ACC112 (cell line): ENCODE measurements at regions not wholly inside any gene's neighbourhood (a gene's known extent, or its start where the extent isn't known, plus 50 kb on each side); places are given as distances from the start of the nearest gene placed in this dataset.

Experiments
- H2AFZ ChIP-seq: fragments of 200-600 bp; sonication (generic); one replicate; pipeline ENCODE4 v1.6.0; 2017; ENCODE audit warnings: antibody characterized with exemption, low read length; ENCODE audit not compliant: unreplicated experiment
- H3K27ac ChIP-seq: fragments of 200-600 bp; sonication (generic); 2 replicates; pipeline ENCODE4 v1.5.1; 2014; ENCODE audit warnings: low read depth, mild to moderate bottlenecking, antibody characterized with exemption, low read length, moderate library complexity
- H3K27me3 ChIP-seq: fragments of 200-600 bp; sonication (generic); 2 replicates; pipeline ENCODE4 v1.6.1; 2014; ENCODE audit warnings: mild to moderate bottlenecking, antibody characterized with exemption, low read length, moderate library complexity, mixed read lengths; ENCODE audit not compliant: insufficient read depth
- H3K36me3 ChIP-seq: fragments of 200-600 bp; sonication (generic); 2 replicates; pipeline ENCODE4 v1.6.1; 2016; ENCODE audit warnings: mild to moderate bottlenecking, antibody characterized with exemption, low read length, moderate library complexity, mixed read lengths; ENCODE audit not compliant: insufficient read depth
- H3K4me1 ChIP-seq: fragments of 200-600 bp; sonication (generic); one replicate; pipeline ENCODE4 v1.6.1; 2016; ENCODE audit warnings: low read length, mixed read lengths; ENCODE audit not compliant: insufficient read depth, unreplicated experiment, control insufficient read depth
- H3K4me3 ChIP-seq: fragments of 200-600 bp; sonication (generic); 2 replicates; pipeline ENCODE4 v1.5.1; 2014; ENCODE audit warnings: mild to moderate bottlenecking, low read depth, low read length
- H3K79me2 ChIP-seq: fragments of 200-600 bp; sonication (generic); one replicate; pipeline ENCODE4 v1.6.0; 2016; ENCODE audit warnings: low read length; ENCODE audit not compliant: control insufficient read depth, unreplicated experiment, insufficient read depth

DNA sequence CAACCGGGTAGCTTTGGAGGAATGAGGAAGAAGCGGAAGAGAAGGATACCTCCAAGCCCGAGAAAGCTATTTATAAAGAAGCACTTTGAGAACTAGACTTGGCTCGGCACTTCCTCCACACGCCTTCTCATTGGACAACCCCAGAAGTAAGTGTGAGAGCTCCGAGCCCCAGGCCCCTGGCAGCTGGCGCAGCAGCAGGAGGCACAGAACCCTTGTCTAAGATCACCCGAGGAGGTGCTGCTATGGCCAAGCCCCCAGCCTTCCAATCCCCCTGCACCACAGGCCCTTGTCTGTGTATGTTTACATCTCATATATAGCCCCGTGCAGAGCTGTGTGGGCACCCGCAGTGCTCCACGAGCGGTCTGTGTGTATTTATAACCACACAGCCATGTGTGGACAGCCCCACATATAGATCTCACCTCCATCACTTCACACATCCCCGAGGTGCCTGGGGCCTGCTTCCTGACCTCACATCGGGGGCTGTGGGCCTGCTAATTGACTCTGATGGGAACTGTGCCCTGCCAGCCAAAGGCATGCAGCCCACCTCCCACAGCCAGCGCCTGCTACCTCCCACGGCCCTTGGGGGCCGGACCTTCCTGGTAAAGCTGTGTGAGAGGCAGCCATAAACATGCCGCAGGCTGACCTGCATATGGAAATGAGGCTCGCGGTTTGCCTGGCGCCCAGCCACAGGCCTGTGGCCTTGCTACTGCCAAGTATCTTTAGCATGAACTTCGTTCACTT is 96.1 kb downstream of the C17orf67 start:
- Histone ChIP-seq H3K36me3 (no peaks in the 10 kb centered on the region), H3K4me3 (no peak overlapping the region)

DNA sequence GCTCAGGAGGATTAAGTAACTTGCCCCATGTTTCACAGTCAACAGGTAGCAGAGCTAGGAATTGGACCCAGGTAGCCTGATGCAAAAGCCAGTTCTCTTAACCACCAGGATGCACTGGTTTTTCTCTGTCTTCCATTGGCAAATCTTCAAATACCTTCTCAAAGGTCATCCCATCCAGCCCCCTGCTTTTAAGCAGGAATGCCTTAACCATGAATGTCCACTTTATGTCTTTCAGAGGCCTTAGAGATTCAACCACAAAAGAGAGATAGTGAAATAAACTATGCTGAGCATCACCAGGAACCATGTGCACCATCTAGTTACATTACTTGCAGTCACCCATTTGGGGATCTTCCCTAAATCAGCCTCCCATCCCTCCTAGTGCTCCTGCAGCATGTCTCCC is 94.3 kb downstream of the C17orf67 start:
- Histone ChIP-seq H3K27ac (no peak overlapping the region), H3K4me1 (no peaks in the 10 kb centered on the region), H3K4me3 (no peak overlapping the region), H3K79me2 (no peaks in the 10 kb centered on the region), H3K36me3 (no peaks in the 10 kb centered on the region), H2AFZ (no peak overlapping the region), H3K27me3 (peaks cover 55% of the 10 kb centered on the region)

More for the DNA sequence above, 96.1 kb downstream of the C17orf67 start:
- Histone ChIP-seq H3K79me2 (no peaks in the 10 kb centered on the region), H3K27me3 (peaks cover 50% of the 10 kb centered on the region), H3K27ac (no peak overlapping the region), H2AFZ (no peak overlapping the region), H3K4me1 (no peaks in the 10 kb centered on the region)

DNA sequence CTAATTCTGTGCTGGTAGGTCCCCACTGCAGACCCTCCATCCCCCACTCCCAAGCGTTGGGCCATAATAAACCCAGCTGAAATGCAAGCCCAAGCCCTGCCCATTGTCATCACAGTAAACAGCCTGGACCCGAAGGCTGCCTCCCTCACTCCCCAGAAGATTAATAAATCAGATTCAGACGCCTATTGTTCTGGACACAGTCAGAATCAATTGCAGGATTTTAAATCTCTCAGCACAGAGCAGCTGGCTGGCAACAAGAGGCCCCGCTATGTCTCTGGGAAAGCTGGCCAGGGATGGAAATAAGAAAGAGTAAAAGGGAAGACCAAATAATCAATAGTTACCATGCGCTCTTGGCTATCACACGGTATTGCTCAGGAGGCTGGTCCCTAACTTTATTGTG is 93.9 kb downstream of the C17orf67 start:
- H3K36me3 ChIP-seq, result no peaks in the 10 kb centered on the region
- no peak overlapping the region for H2AFZ ChIP-seq
- H3K27me3 ChIP-seq, result peaks cover 55% of the 10 kb centered on the region
- no peak overlapping the region for H3K27ac ChIP-seq
- no peaks in the 10 kb centered on the region for H3K4me1 ChIP-seq
- no peaks in the 10 kb centered on the region for H3K79me2 ChIP-seq
- no peak overlapping the region for H3K4me3 ChIP-seq

DNA sequence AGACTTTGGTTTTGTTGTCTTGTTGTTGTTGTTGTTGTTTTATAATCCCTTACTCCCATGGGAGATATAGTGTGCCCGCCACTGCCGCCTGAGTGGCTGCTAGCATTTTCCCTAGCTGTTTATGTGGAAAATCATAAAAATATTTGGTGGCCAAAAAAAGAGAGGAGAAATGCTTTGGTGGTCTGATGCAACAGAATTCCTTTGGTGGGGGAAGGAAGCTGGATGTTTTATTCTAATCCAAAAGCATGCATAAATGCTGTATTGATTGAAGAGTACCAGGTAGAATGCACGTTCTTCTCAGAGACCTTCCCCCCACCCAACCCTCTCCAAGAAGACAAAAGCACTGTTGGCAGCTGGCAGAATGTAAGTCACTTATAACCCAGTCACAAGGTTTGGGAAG is 93.2 kb downstream of the C17orf67 start:
- no peak overlapping the region for H3K4me3 ChIP-seq
- H3K4me1 ChIP-seq, result no peaks in the 10 kb centered on the region
- no peak overlapping the region for H3K27ac ChIP-seq
- no peaks in the 10 kb centered on the region for H3K79me2 ChIP-seq
- peaks cover 55% of the 10 kb centered on the region for H3K27me3 ChIP-seq
- no peaks in the 10 kb centered on the region for H3K36me3 ChIP-seq
- H2AFZ ChIP-seq, result no peak overlapping the region
